ENCODE measurements at regions not wholly inside any gene's neighbourhood (a gene's known extent, or its start where the extent isn't known, plus 50 kb on each side); places are given as distances from the start of the nearest gene placed in this dataset.

GRCh38 chr22:34931026-34931425 is 134.9 kb upstream of the ISX start:
- TF ChIP-seq CTCF (IDR thresholded peaks at IDR 0.05) (no peak), POLR2AphosphoS5 (IDR thresholded peaks at IDR 0.05) (no peak)

Measured in stomach (tissue), 4 donors.